A549 (cell line): ENCODE measurements at regions not wholly inside any gene's neighbourhood (a gene's known extent, or its start where the extent isn't known, plus 50 kb on each side); places are given as distances from the start of the nearest gene placed in this dataset.

Experiments used
- ATAC-seq, 2 experiments: fragments of 200-7000 bp in 1 of 2; fragments of >200 bp in 1 of 2; cut with Nextera tagmentation in 1 of 2; cut with Tn5 transposase in 1 of 2; 3 replicates each; pipeline versions ENCODE4 v1.8.0 to v1.9.1; 2018 to 2020; ENCODE audit warnings: mild to moderate bottlenecking in 1 of 2, moderate library complexity in 1 of 2
- CTCF ChIA-PET: fragments of 300-600 bp; sonication (Branson Sonifier 250); formaldehyde crosslinking; extraction: SDS; loops from one replicate; lab custom pipeline; 2021; ENCODE audit warnings: antibody characterized with exemption, inconsistent platforms; lab: Yijun Ruan, JAX
- POLR2A ChIA-PET: fragments of 350-600 bp; formaldehyde crosslinking; extraction: SDS; loops from one replicate; lab custom pipeline; 2021; ENCODE audit warnings: antibody characterized with exemption, inconsistent platforms; lab: Yijun Ruan, JAX
- DNase-seq, 2 experiments: peaks; one replicate each; pipeline versions ENCODE4 v3.0.0 to v3.0.0-alpha.2; 2011 to 2016; ENCODE audit warnings: low read depth in 1 of 2, low spot score in 1 of 2
- FAIRE-seq: peaks from 2 replicates; lab custom pipeline; 2011; peaks lifted over from hg19 to GRCh38; lab: Jason Lieb, UNC
- H3K27ac ChIP-seq, 2 experiments: fragments of >200 bp; sonication (Bioruptor Twin); formaldehyde crosslinking; 3 replicates each; pipeline ENCODE4 v1.5.1; 2016 to 2017
- H3K4me1 ChIP-seq: fragments of >200 bp; sonication (Bioruptor Twin); formaldehyde crosslinking; 3 replicates; pipeline ENCODE4 v1.6.1; 2016
- H3K4me2 ChIP-seq: fragments of >200 bp; sonication (Bioruptor Twin); formaldehyde crosslinking; 3 replicates; pipeline ENCODE4 v1.6.1; 2016
- H3K4me3 ChIP-seq: fragments of >200 bp; sonication (Bioruptor Twin); formaldehyde crosslinking; 3 replicates; pipeline ENCODE4 v1.5.1; 2016
- H3K9me3 ChIP-seq: fragments of >200 bp; sonication (Bioruptor Twin); formaldehyde crosslinking; 3 replicates; pipeline ENCODE4 v1.6.1; 2016
- CBX2 ChIP-seq: fragments of 200-600 bp; sonication (generic); IDR thresholded peaks from 2 replicates; pipeline ENCODE4 v1.6.1; 2016; ENCODE audit warnings: low read depth, mild to moderate bottlenecking, borderline replicate concordance
- CEBPB ChIP-seq, 2 experiments: fragments of >200 bp in 1 of 2; sonication (Bioruptor Twin) in 1 of 2; formaldehyde crosslinking in 1 of 2; IDR thresholded peaks; 2 replicates each; pipeline ENCODE4 v1.6.1; 2012 to 2016
- CHD2 ChIP-seq: fragments of 150-350 bp; IDR thresholded peaks from 2 replicates; pipeline ENCODE4 v1.6.1; 2014; ENCODE audit warnings: low read length; ENCODE audit not compliant: partially characterized antibody
- CTCF ChIP-seq: fragments of >200 bp; sonication (Bioruptor Twin); formaldehyde crosslinking; IDR thresholded peaks from 3 replicates; pipeline ENCODE4 v1.5.1; 2016
- EHF ChIP-seq: fragments of 250-450 bp; sonication (Bioruptor Pico); IDR thresholded peaks from 2 replicates; pipeline ENCODE4 v1.5.0; 2020; ENCODE audit warnings: mild to moderate bottlenecking
- EP300 ChIP-seq, 2 experiments: fragments of >200 bp; sonication (Bioruptor Twin); formaldehyde crosslinking; IDR thresholded peaks; 2 replicates in 1 of 2; 3 replicates in 1 of 2; pipeline ENCODE4 v1.6.1; 2016 to 2017
- ESRRA ChIP-seq: fragments of 150-350 bp; IDR thresholded peaks from 2 replicates; pipeline ENCODE4 v1.6.1; 2014; ENCODE audit warnings: mild to moderate bottlenecking, low read length, borderline replicate concordance
- FOSB ChIP-seq: fragments of 250-450 bp; sonication (Bioruptor Pico); IDR thresholded peaks from 2 replicates; pipeline ENCODE4 v1.5.0; 2020; ENCODE audit warnings: mild to moderate bottlenecking, moderate library complexity
- GATA3 ChIP-seq: IDR thresholded peaks from 2 replicates; pipeline ENCODE4 v1.6.1; 2012; ENCODE audit warnings: borderline replicate concordance
- HDAC2 ChIP-seq: fragments of 200-600 bp; sonication (generic); IDR thresholded peaks from 2 replicates; pipeline ENCODE4 v1.6.1; 2016
- HOXB5 ChIP-seq: fragments of 250-450 bp; sonication (Bioruptor Pico); IDR thresholded peaks from 2 replicates; pipeline ENCODE4 v1.5.0; 2020; ENCODE audit warnings: mild to moderate bottlenecking, moderate library complexity
- KDM5A ChIP-seq: fragments of 200-600 bp; sonication (generic); IDR thresholded peaks from 2 replicates; pipeline ENCODE4 v1.6.1; 2016; ENCODE audit warnings: antibody characterized with exemption, mild to moderate bottlenecking
- MYC ChIP-seq: IDR thresholded peaks from 2 replicates; pipeline ENCODE4 v1.6.1; 2012; ENCODE audit warnings: mild to moderate bottlenecking, inconsistent platforms, low read length, improper control_type of control experiment, borderline replicate concordance
- NR3C1 ChIP-seq: fragments of >200 bp; sonication (Bioruptor Twin); formaldehyde crosslinking; IDR thresholded peaks from 3 replicates; pipeline ENCODE4 v1.6.1; 2017
- PBX3 ChIP-seq: IDR thresholded peaks from 2 replicates; pipeline ENCODE4 v1.6.1; 2012
- POLR2A ChIP-seq: IDR thresholded peaks from 2 replicates; pipeline ENCODE4 v1.6.1; 2012; ENCODE audit warnings: mild to moderate bottlenecking, low read length
- RAD21 ChIP-seq, 2 experiments: fragments of >200 bp in 1 of 2; sonication (Bioruptor Twin) in 1 of 2; formaldehyde crosslinking in 1 of 2; IDR thresholded peaks in 1 of 2; conservative IDR thresholded peaks in 1 of 2; 2 replicates in 1 of 2; 3 replicates in 1 of 2; pipeline ENCODE4 v1.6.1; 2012 to 2018; ENCODE audit warnings: inconsistent platforms in 1 of 2
- RARB ChIP-seq: fragments of 250-450 bp; sonication (Bioruptor Pico); IDR thresholded peaks from 2 replicates; pipeline ENCODE4 v1.8.0; 2021; ENCODE audit warnings: mild to moderate bottlenecking, moderate library complexity
- RNF2 ChIP-seq: fragments of 200-600 bp; sonication (generic); IDR thresholded peaks from 2 replicates; pipeline ENCODE4 v1.6.1; 2016; ENCODE audit warnings: low read depth, mild to moderate bottlenecking, antibody characterized with exemption, moderate library complexity, borderline replicate concordance
- SREBF2 ChIP-seq: fragments of 450-650 bp; IDR thresholded peaks from 2 replicates; pipeline ENCODE4 v1.6.1; 2014; ENCODE audit warnings: mild to moderate bottlenecking, moderate library complexity
- TP53 ChIP-seq: fragments of 250-450 bp; sonication (Bioruptor Pico); IDR thresholded peaks from 2 replicates; pipeline ENCODE4 v1.5.0; 2021; ENCODE audit warnings: mild to moderate bottlenecking, moderate library complexity
- ZFP36 ChIP-seq: fragments of 450-650 bp; IDR thresholded peaks from 2 replicates; pipeline ENCODE4 v1.6.1; 2014; ENCODE audit warnings: borderline replicate concordance; ENCODE audit not compliant: partially characterized antibody
- ZNF302 ChIP-seq: fragments of 250-450 bp; sonication (Bioruptor Pico); IDR thresholded peaks from 2 replicates; pipeline ENCODE4 v1.9.0; 2021; ENCODE audit warnings: inconsistent platforms, mild to moderate bottlenecking, moderate library complexity
- ZSCAN20 ChIP-seq: fragments of 250-450 bp; sonication (Bioruptor Pico); IDR thresholded peaks from 2 replicates; pipeline ENCODE4 v1.8.0; 2022; ENCODE audit warnings: mild to moderate bottlenecking, moderate library complexity
- WGBS: methylation state at CpG from one replicate; pipeline ENCODE4 v1.1.6; 2017; ENCODE audit errors: missing lambda C conversion rate; 5-methylcytosine and 5-hydroxymethylcytosine counted together
- TF ChIP-seq, protein P1 (sequence below): fragments of 250-450 bp; sonication (Bioruptor Pico); IDR thresholded peaks from 2 replicates; pipeline ENCODE4 v1.5.0; 2021; ENCODE audit warnings: mild to moderate bottlenecking, moderate library complexity, borderline replicate concordance

- POLR2A ChIA-PET: no interaction called here
- H3K4me3 ChIP-seq: no peak overlapping the region
- FAIRE-seq: no peak
- ATAC-seq: no peak
- no peak for DNase-seq
- WGBS: 72% methylated on average over 10 of the region's 10 CpGs
- H3K4me2 ChIP-seq: no peak overlapping the region
- TF ChIP-seq TP53 (CRISPR knock-in tag) (no peak), RARB (CRISPR knock-in tag) (no peak), HDAC2 (no peak), EHF (no peak), HOXB5 (CRISPR knock-in tag) (no peak), SREBF2 (no peak), EP300 (IDR thresholded peaks at IDR 0.05) (no peak), PBX3 (no peak)
- H3K27ac ChIP-seq: no peak overlapping the region
- CTCF ChIA-PET: interaction anchor here (0.6 kb wide), 1 partner anchor 43 kb away, joined by 3 read pairs; no protein-coding TSS in a partner anchor
- H3K4me1 ChIP-seq: no peaks in the 10 kb centered on the region
- H3K9me3 ChIP-seq: no peaks in the 10 kb centered on the region
These were observed 121.5 kb upstream of the SOD1 start for GRCh38 chr21:31537872-31538576.

- ChIA-PET POLR2A (no interaction called here), CTCF (interaction anchor here (0.7 kb wide), 1 partner anchor 21 kb away, joined by 3 read pairs; no protein-coding TSS in a partner anchor)
- no peak overlapping the region for H3K4me2 ChIP-seq
- no peak for DNase-seq
- 0 out of 3 replicates have a peak, but pooled peaks cover 1% of the 10 kb centered on the region for H3K4me1 ChIP-seq
- no peaks in the 10 kb centered on the region for H3K9me3 ChIP-seq
- 47% methylated on average over 8 of the region's 8 CpGs for WGBS
- H3K27ac ChIP-seq: no peak overlapping the region
- no peak overlapping the region for H3K4me3 ChIP-seq
- ATAC-seq: no peak
- TF ChIP-seq ESRRA (no peak), ZFP36 (no peak), GATA3 (no peak), FOSB (CRISPR knock-in tag) (no peak), CTCF (no peak), RAD21 (conservative IDR thresholded peaks at IDR 0.05 in 1 of 2, IDR thresholded peaks at IDR 0.05 in 1 of 2) (no peak), ZNF302 (CRISPR knock-in tag) (no peak), CEBPB (IDR thresholded peaks at IDR 0.05) (no peak), POLR2A (no peak), ZSCAN20 (CRISPR knock-in tag) (no peak), NR3C1 (no peak), HDAC2 (no peak)
- TF ChIP-seq, protein P1, sequence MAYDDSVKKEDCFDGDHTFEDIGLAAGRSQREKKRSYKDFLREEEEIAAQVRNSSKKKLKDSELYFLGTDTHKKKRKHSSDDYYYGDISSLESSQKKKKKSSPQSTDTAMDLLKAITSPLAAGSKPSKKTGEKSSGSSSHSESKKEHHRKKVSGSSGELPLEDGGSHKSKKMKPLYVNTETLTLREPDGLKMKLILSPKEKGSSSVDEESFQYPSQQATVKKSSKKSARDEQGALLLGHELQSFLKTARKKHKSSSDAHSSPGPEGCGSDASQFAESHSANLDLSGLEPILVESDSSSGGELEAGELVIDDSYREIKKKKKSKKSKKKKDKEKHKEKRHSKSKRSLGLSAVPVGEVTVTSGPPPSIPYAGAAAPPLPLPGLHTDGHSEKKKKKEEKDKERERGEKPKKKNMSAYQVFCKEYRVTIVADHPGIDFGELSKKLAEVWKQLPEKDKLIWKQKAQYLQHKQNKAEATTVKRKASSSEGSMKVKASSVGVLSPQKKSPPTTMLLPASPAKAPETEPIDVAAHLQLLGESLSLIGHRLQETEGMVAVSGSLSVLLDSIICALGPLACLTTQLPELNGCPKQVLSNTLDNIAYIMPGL (CRISPR knock-in tag): no peak
- FAIRE-seq: no peak
These were observed 123.4 kb upstream of the SOD1 start for GRCh38 chr21:31536138-31536537.

- WGBS: 29% methylated on average over 1 of the region's 1 CpG
- Histone ChIP-seq H3K9me3 (no peaks in the 10 kb centered on the region), H3K4me3 (no peak overlapping the region), H3K27ac (no peak overlapping the region), H3K4me2 (no peak overlapping the region), H3K4me1 (0 out of 3 replicates have a peak, but pooled peaks cover 4% of the 10 kb centered on the region)
- ChIA-PET CTCF (no interaction called here), POLR2A (no interaction called here)
- TF ChIP-seq MYC: no peak
- TF ChIP-seq FOSB (CRISPR knock-in tag): no peak
- no peak for TF ChIP-seq CBX2
- TF ChIP-seq KDM5A: no peak
- no peak for TF ChIP-seq CTCF
- TF ChIP-seq ZNF302 (CRISPR knock-in tag): no peak
- TF ChIP-seq ZSCAN20 (CRISPR knock-in tag): no peak
- no peak for TF ChIP-seq RNF2
- no peak for TF ChIP-seq CHD2
- FAIRE-seq (no peak), DNase-seq (no peak), ATAC-seq (no peak)
These were observed 127.5 kb upstream of the SOD1 start for GRCh38 chr21:31531967-31532366.
